ENCODE measurements at regions not wholly inside any gene's neighbourhood (a gene's known extent, or its start where the extent isn't known, plus 50 kb on each side); places are given as distances from the start of the nearest gene placed in this dataset.

- H3K27ac ChIP-seq (ENCODE audit: low read length), result no peak overlapping the region
- H3K27me3 ChIP-seq (ENCODE audit: control insufficient read depth, insufficient read depth, low read length), result no peaks in the 10 kb centered on the region
- H3K9ac ChIP-seq (ENCODE audit: low read length), result no peak overlapping the region
- H3K4me3 ChIP-seq (ENCODE audit: low read length), result no peak overlapping the region
- H3K4me1 ChIP-seq (ENCODE audit: control insufficient read depth, low read depth, low read length), result no peaks in the 10 kb centered on the region
- H3K36me3 ChIP-seq (ENCODE audit: control insufficient read depth, low read depth, low read length), result no peaks in the 10 kb centered on the region
- no peaks in the 10 kb centered on the region for H3K9me3 ChIP-seq (ENCODE audit: control insufficient read depth, low read depth, low read length)
Measured at GRCh38 chr6:25078141-25078540, 142.4 kb upstream of the RIPOR2 start.

DNA sequence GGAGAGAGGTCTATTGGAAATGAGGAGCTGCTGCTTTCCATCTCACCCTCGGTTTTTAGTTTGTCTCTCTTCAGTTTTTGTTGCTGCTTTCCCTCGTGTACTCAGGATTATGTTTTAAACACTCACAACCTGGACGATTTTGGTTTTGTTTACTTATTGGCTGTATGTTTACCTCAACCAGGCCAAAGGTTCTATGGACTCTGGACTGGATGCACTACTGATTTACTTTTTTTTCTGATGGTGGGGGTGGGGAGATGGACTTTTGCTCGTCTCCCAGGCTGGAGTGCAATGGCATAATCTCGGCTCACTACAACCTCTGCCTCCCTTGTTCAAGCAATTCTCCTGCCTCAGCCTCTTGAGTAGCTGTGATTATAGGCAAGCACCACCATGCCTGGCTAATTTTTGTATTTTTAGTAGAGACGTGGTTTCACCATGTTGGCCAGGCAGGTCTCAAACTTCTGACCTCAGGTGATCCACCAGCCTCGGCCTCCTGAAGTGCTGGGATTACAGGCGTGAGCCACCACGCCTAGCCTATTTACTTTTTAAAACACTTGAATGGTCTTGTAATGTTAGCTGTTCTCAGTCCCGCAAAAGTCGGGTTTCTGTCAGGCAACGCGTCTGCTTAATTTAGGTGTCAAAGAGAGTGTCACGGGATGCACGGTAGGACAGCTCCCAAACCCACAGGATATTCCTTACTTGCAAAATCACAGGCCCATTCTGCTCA is 148.2 kb upstream of the RIPOR2 start:
- no peak overlapping the region for H3K27ac ChIP-seq (ENCODE audit: low read length)
- H3K4me3 ChIP-seq (ENCODE audit: low read length), result no peak overlapping the region
- H3K9ac ChIP-seq (ENCODE audit: low read length), result no peak overlapping the region
- no peaks in the 10 kb centered on the region for H3K9me3 ChIP-seq (ENCODE audit: control insufficient read depth, low read depth, low read length)
- H3K36me3 ChIP-seq (ENCODE audit: control insufficient read depth, low read depth, low read length), result no peaks in the 10 kb centered on the region
- H3K27me3 ChIP-seq (ENCODE audit: control insufficient read depth, insufficient read depth, low read length), result no peaks in the 10 kb centered on the region
- H3K4me1 ChIP-seq (ENCODE audit: control insufficient read depth, low read depth, low read length), result peaks cover 8% of the 10 kb centered on the region

- no peaks in the 10 kb centered on the region for H3K36me3 ChIP-seq (ENCODE audit: control insufficient read depth, low read depth, low read length)
- no peaks in the 10 kb centered on the region for H3K27me3 ChIP-seq (ENCODE audit: control insufficient read depth, insufficient read depth, low read length)
- H3K4me3 ChIP-seq (ENCODE audit: low read length), result no peak overlapping the region
- H3K9me3 ChIP-seq (ENCODE audit: control insufficient read depth, low read depth, low read length), result no peaks in the 10 kb centered on the region
- no peak overlapping the region for H3K9ac ChIP-seq (ENCODE audit: low read length)
- H3K4me1 ChIP-seq (ENCODE audit: control insufficient read depth, low read depth, low read length), result peaks cover 8% of the 10 kb centered on the region
- H3K27ac ChIP-seq (ENCODE audit: low read length), result no peak overlapping the region
Measured at GRCh38 chr6:25084508-25084833, 148.7 kb upstream of the RIPOR2 start.

DNA sequence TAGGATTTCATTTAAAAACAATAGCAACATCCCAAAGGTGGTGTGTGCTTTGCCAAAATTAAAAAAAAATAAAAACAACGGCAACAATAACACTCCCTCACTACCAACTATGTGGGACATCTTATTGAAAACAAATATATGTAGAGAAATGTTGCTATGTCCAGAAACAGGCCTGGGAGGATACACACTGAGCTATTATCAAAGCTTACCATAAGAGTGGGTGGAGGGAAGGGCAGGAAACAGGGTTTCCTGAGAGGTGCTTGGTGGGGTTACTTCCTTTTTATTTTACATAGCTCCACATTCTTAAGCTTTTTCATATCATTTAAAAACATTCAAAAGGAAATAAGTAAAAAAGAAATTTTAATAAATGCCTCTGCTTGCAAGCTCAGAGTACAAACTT is 150.0 kb upstream of the RIPOR2 start:
- no peak overlapping the region for H3K9ac ChIP-seq (ENCODE audit: low read length)

GRCh38 chr6:25086500-25087091 is 150.8 kb upstream of the RIPOR2 start:
- Histone ChIP-seq H3K9me3 (ENCODE audit: control insufficient read depth, low read depth, low read length) (no peaks in the 10 kb centered on the region), H3K4me3 (ENCODE audit: low read length) (no peak overlapping the region), H3K27ac (ENCODE audit: low read length) (no peak overlapping the region), H3K36me3 (ENCODE audit: control insufficient read depth, low read depth, low read length) (no peaks in the 10 kb centered on the region), H3K27me3 (ENCODE audit: control insufficient read depth, insufficient read depth, low read length) (no peaks in the 10 kb centered on the region), H3K4me1 (ENCODE audit: control insufficient read depth, low read depth, low read length) (peaks cover 8% of the 10 kb centered on the region), H3K9ac (ENCODE audit: low read length) (no peak overlapping the region)

More for the DNA sequence above, 150.0 kb upstream of the RIPOR2 start:
- Histone ChIP-seq H3K4me3 (ENCODE audit: low read length) (no peak overlapping the region), H3K27ac (ENCODE audit: low read length) (no peak overlapping the region), H3K9me3 (ENCODE audit: control insufficient read depth, low read depth, low read length) (no peaks in the 10 kb centered on the region), H3K36me3 (ENCODE audit: control insufficient read depth, low read depth, low read length) (no peaks in the 10 kb centered on the region), H3K4me1 (ENCODE audit: control insufficient read depth, low read depth, low read length) (peaks cover 8% of the 10 kb centered on the region), H3K27me3 (ENCODE audit: control insufficient read depth, insufficient read depth, low read length) (no peaks in the 10 kb centered on the region)

GRCh38 chr6:25088513-25088912 is 152.8 kb upstream of the RIPOR2 start:
- H3K27me3 ChIP-seq (ENCODE audit: control insufficient read depth, insufficient read depth, low read length), result no peaks in the 10 kb centered on the region
- no peaks in the 10 kb centered on the region for H3K36me3 ChIP-seq (ENCODE audit: control insufficient read depth, low read depth, low read length)
- no peak overlapping the region for H3K27ac ChIP-seq (ENCODE audit: low read length)
- no peak overlapping the region for H3K4me3 ChIP-seq (ENCODE audit: low read length)
- peaks cover 8% of the 10 kb centered on the region for H3K4me1 ChIP-seq (ENCODE audit: control insufficient read depth, low read depth, low read length)
- H3K9ac ChIP-seq (ENCODE audit: low read length), result no peak overlapping the region
- H3K9me3 ChIP-seq (ENCODE audit: control insufficient read depth, low read depth, low read length), result no peaks in the 10 kb centered on the region

DNA sequence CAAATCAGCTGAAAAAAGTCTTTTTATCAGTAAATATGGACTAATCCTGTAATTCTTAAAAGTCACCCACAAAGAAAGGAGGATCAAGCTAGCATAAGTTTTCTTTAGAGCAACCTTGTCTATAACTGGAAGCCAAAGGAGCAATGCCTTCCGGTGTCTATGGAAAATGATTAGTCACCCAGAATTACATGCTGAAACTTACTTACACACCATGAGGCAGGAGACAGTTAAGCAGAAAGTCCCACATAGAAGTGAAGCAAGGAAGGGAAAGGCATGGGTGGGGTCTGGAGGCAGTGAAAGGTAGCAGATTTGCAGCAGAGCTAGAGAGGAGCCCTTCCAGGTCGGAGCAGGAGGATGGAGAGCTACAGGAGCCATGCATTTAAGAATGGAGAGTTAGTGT is 153.7 kb upstream of the RIPOR2 start:
- no peaks in the 10 kb centered on the region for H3K27me3 ChIP-seq (ENCODE audit: control insufficient read depth, insufficient read depth, low read length)
- no peak overlapping the region for H3K27ac ChIP-seq (ENCODE audit: low read length)
- H3K9ac ChIP-seq (ENCODE audit: low read length), result no peak overlapping the region
- H3K36me3 ChIP-seq (ENCODE audit: control insufficient read depth, low read depth, low read length), result no peaks in the 10 kb centered on the region
- H3K4me3 ChIP-seq (ENCODE audit: low read length), result no peak overlapping the region
- H3K9me3 ChIP-seq (ENCODE audit: control insufficient read depth, low read depth, low read length), result no peaks in the 10 kb centered on the region
- H3K4me1 ChIP-seq (ENCODE audit: control insufficient read depth, low read depth, low read length), result peaks cover 8% of the 10 kb centered on the region

GRCh38 chr6:25094726-25095125 is 159.0 kb upstream of the RIPOR2 start:
- no peaks in the 10 kb centered on the region for H3K9me3 ChIP-seq (ENCODE audit: control insufficient read depth, low read depth, low read length)
- H3K36me3 ChIP-seq (ENCODE audit: control insufficient read depth, low read depth, low read length), result no peaks in the 10 kb centered on the region
- no peak overlapping the region for H3K27ac ChIP-seq (ENCODE audit: low read length)
- H3K27me3 ChIP-seq (ENCODE audit: control insufficient read depth, insufficient read depth, low read length), result no peaks in the 10 kb centered on the region
- H3K4me1 ChIP-seq (ENCODE audit: control insufficient read depth, low read depth, low read length), result no peaks in the 10 kb centered on the region
- H3K4me3 ChIP-seq (ENCODE audit: low read length), result no peak overlapping the region
- no peak overlapping the region for H3K9ac ChIP-seq (ENCODE audit: low read length)

- no peaks in the 10 kb centered on the region for H3K27me3 ChIP-seq (ENCODE audit: control insufficient read depth, insufficient read depth, low read length)
- H3K4me1 ChIP-seq (ENCODE audit: control insufficient read depth, low read depth, low read length), result no peaks in the 10 kb centered on the region
- no peak overlapping the region for H3K9ac ChIP-seq (ENCODE audit: low read length)
- no peak overlapping the region for H3K27ac ChIP-seq (ENCODE audit: low read length)
- H3K9me3 ChIP-seq (ENCODE audit: control insufficient read depth, low read depth, low read length), result no peaks in the 10 kb centered on the region
- H3K4me3 ChIP-seq (ENCODE audit: low read length), result no peak overlapping the region
- H3K36me3 ChIP-seq (ENCODE audit: control insufficient read depth, low read depth, low read length), result no peaks in the 10 kb centered on the region
Measured at GRCh38 chr6:25100288-25100687, 164.5 kb upstream of the RIPOR2 start.

- no peaks in the 10 kb centered on the region for H3K4me1 ChIP-seq (ENCODE audit: control insufficient read depth, low read depth, low read length)
- no peaks in the 10 kb centered on the region for H3K27me3 ChIP-seq (ENCODE audit: control insufficient read depth, insufficient read depth, low read length)
- no peak overlapping the region for H3K4me3 ChIP-seq (ENCODE audit: low read length)
- H3K9me3 ChIP-seq (ENCODE audit: control insufficient read depth, low read depth, low read length), result no peaks in the 10 kb centered on the region
- no peaks in the 10 kb centered on the region for H3K36me3 ChIP-seq (ENCODE audit: control insufficient read depth, low read depth, low read length)
- H3K9ac ChIP-seq (ENCODE audit: low read length), result no peak overlapping the region
- no peak overlapping the region for H3K27ac ChIP-seq (ENCODE audit: low read length)
Measured at GRCh38 chr6:25103603-25104002, 167.8 kb upstream of the RIPOR2 start.

- Histone ChIP-seq H3K36me3 (ENCODE audit: control insufficient read depth, low read depth, low read length) (no peaks in the 10 kb centered on the region), H3K4me1 (ENCODE audit: control insufficient read depth, low read depth, low read length) (no peaks in the 10 kb centered on the region), H3K27ac (ENCODE audit: low read length) (no peak overlapping the region), H3K27me3 (ENCODE audit: control insufficient read depth, insufficient read depth, low read length) (no peaks in the 10 kb centered on the region), H3K9ac (ENCODE audit: low read length) (no peak overlapping the region), H3K4me3 (ENCODE audit: low read length) (no peak overlapping the region), H3K9me3 (ENCODE audit: control insufficient read depth, low read depth, low read length) (no peaks in the 10 kb centered on the region)
Measured at GRCh38 chr6:25105070-25105925, 169.5 kb upstream of the RIPOR2 start.
